ENCODE measurements at regions not wholly inside any gene's neighbourhood (a gene's known extent, or its start where the extent isn't known, plus 50 kb on each side); places are given as distances from the start of the nearest gene placed in this dataset.

DNA sequence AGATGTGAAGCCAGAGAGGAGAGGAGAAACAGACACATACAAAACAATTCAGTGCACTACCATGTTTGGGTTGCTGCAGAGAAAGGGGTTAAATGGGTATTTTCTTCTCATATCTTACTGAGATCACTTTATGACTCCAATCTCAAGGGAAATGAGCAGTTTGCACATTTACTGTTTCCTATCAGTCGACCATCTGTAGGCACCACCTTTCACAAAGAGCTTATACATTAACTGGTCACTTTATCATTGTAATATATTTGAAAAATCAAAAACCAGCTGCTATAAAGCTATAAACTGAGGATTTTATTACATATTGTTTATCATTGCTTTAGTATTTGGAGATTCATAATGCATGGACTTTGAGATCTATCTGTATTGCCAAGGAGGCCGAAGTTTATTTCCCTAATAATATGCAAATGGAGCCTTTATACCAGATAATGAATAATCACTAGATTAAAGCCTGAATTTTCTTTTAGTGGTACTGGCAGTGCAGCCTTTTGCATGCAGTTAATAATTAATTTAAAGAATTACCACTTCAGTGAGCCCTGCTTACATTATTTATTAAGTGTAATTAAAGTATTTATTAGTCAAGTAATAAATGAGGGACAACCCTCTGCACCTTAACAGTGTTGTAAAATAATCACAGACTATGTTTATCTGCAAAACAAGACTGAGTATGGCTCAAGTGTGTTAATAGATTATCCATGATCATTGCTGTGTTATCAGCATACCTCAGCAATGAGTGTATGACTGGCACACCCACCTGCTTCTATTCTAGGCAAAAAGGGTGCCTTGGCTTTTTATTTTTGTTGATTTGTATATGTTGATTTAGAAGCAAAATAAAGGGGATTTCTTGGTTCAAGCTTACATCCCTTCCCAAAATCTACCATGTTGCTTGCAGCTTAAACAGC lies 167.7 kb upstream of the SLC14A2 start:
- TF ChIP-seq CTCF (IDR thresholded peaks at IDR 0.05) (no peak), POLR2A (IDR thresholded peaks at IDR 0.05) (no peak)
